H9 (cell line): ENCODE measurements at regions not wholly inside any gene's neighbourhood (a gene's known extent, or its start where the extent isn't known, plus 50 kb on each side); places are given as distances from the start of the nearest gene placed in this dataset.

Source experiments
- DNase-seq: peaks from one replicate; pipeline ENCODE4 v3.0.0-alpha.2; 2017
- H2AFZ ChIP-seq: one replicate; pipeline ENCODE4 v1.6.1; 2013; ENCODE audit warnings: mild to moderate bottlenecking, low read length, control low read depth, moderate library complexity
- H2AK5ac ChIP-seq: 2 replicates; pipeline ENCODE4 v1.6.1; 2013; ENCODE audit warnings: low read length, control low read depth, mixed read lengths; ENCODE audit not compliant: insufficient read length
- H2BK120ac ChIP-seq: one replicate; pipeline ENCODE4 v1.6.1; 2013; ENCODE audit warnings: low read depth, mild to moderate bottlenecking, low read length, control low read depth, inconsistent platforms; ENCODE audit not compliant: poor library complexity, severe bottlenecking
- H2BK12ac ChIP-seq: 2 replicates; pipeline ENCODE4 v1.6.1; 2013; ENCODE audit warnings: low read length, control low read depth, mixed read lengths, low read depth; ENCODE audit not compliant: insufficient read length
- H2BK15ac ChIP-seq: 2 replicates; pipeline ENCODE4 v1.6.1; 2013; ENCODE audit warnings: low read depth, low read length, control low read depth
- H2BK20ac ChIP-seq: one replicate; pipeline ENCODE4 v1.6.1; 2013; ENCODE audit warnings: low read depth, mild to moderate bottlenecking, low read length, control low read depth, inconsistent platforms; ENCODE audit not compliant: poor library complexity, severe bottlenecking
- H2BK5ac ChIP-seq: 2 replicates; pipeline ENCODE4 v1.6.1; 2013; ENCODE audit warnings: low read length, control low read depth, mixed read lengths; ENCODE audit not compliant: insufficient read length
- H3K14ac ChIP-seq: 2 replicates; pipeline ENCODE4 v1.6.1; 2013; ENCODE audit warnings: low read length, control low read depth; ENCODE audit not compliant: insufficient read depth
- H3K18ac ChIP-seq: 2 replicates; pipeline ENCODE4 v1.6.1; 2013; ENCODE audit warnings: low read depth, mild to moderate bottlenecking, mixed read lengths, low read length, control low read depth; ENCODE audit not compliant: insufficient read length
- H3K23ac ChIP-seq: 2 replicates; pipeline ENCODE4 v1.6.1; 2013; ENCODE audit warnings: low read length, control low read depth, mixed read lengths, low read depth; ENCODE audit not compliant: insufficient read length
- H3K23me2 ChIP-seq: 2 replicates; pipeline ENCODE4 v1.6.1; 2013; ENCODE audit warnings: low read depth, mild to moderate bottlenecking, mixed read lengths, low read length, control low read depth; ENCODE audit not compliant: insufficient read length, poor library complexity, severe bottlenecking
- H3K27ac ChIP-seq: 2 replicates; pipeline ENCODE4 v1.5.1; 2013; ENCODE audit warnings: low read length, control low read depth, mixed read lengths, low read depth; ENCODE audit not compliant: insufficient read length
- H3K27me3 ChIP-seq: 2 replicates; pipeline ENCODE4 v1.6.1; 2013; ENCODE audit warnings: low read length, control low read depth, inconsistent platforms; ENCODE audit not compliant: insufficient read depth
- H3K4ac ChIP-seq: 2 replicates; pipeline ENCODE4 v1.6.1; 2013; ENCODE audit warnings: low read depth, mild to moderate bottlenecking, control low read depth, inconsistent platforms, low read length, moderate library complexity
- H3K4me1 ChIP-seq: 2 replicates; pipeline ENCODE4 v1.6.1; 2013; ENCODE audit warnings: low read length, control low read depth, inconsistent platforms; ENCODE audit not compliant: insufficient read depth
- H3K4me2 ChIP-seq: 2 replicates; pipeline ENCODE4 v1.6.1; 2013; ENCODE audit warnings: low read length, control low read depth, mixed read lengths; ENCODE audit not compliant: insufficient read length, insufficient read depth
- H3K56ac ChIP-seq: 2 replicates; pipeline ENCODE4 v1.6.1; 2013; ENCODE audit warnings: low read depth, mild to moderate bottlenecking, mixed read lengths, low read length, control low read depth; ENCODE audit not compliant: insufficient read length
- H3K79me1 ChIP-seq: 2 replicates; pipeline ENCODE4 v1.6.1; 2013; ENCODE audit warnings: low read depth, mild to moderate bottlenecking, moderate library complexity, low read length, control low read depth, inconsistent platforms; ENCODE audit not compliant: insufficient read depth, poor library complexity, severe bottlenecking
- H3K79me2 ChIP-seq: 2 replicates; pipeline ENCODE4 v1.6.1; 2013; ENCODE audit warnings: low read length, control low read depth, inconsistent platforms; ENCODE audit not compliant: insufficient read depth
- H3K9ac ChIP-seq: 2 replicates; pipeline ENCODE4 v1.6.1; 2013; ENCODE audit warnings: low read length, control low read depth, mixed read lengths; ENCODE audit not compliant: insufficient read length; ENCODE audit errors: extremely low read depth
- H3K9me3 ChIP-seq: one replicate; pipeline ENCODE4 v1.6.1; 2013; ENCODE audit warnings: low read depth, low read length, inconsistent platforms; ENCODE audit not compliant: control insufficient read depth
- H3T11ph ChIP-seq: one replicate; pipeline ENCODE4 v1.6.1; 2013; ENCODE audit warnings: mild to moderate bottlenecking, low read length, control low read depth, inconsistent platforms
- H4K20me1 ChIP-seq: one replicate; pipeline ENCODE4 v1.6.1; 2013; ENCODE audit not compliant: control insufficient read depth, insufficient read length, insufficient read depth
- H4K5ac ChIP-seq: 2 replicates; pipeline ENCODE4 v1.6.1; 2013; ENCODE audit warnings: low read depth, mild to moderate bottlenecking, mixed read lengths, low read length, control low read depth; ENCODE audit not compliant: insufficient read length
- H4K8ac ChIP-seq: replicated peaks from 2 replicates; pipeline ENCODE4 v1.6.1; 2013; ENCODE audit warnings: low read length, control low read depth, mixed read lengths, low read depth; ENCODE audit not compliant: insufficient read length
- H4K91ac ChIP-seq: 2 replicates; pipeline ENCODE4 v1.6.1; 2013; ENCODE audit warnings: low read depth, mild to moderate bottlenecking, moderate library complexity, mixed read lengths, low read length, control low read depth; ENCODE audit not compliant: insufficient read length
- H3K27ac Mint-ChIP-seq, 3 experiments: 2 replicates in 2 of 3; 3 replicates in 1 of 3; pipeline ENCODE4 v1.8.0; 2020 to 2021; ENCODE audit warnings: mixed read lengths in 3 of 3, mild to moderate bottlenecking in 1 of 3, moderate library complexity in 1 of 3
- H3K27me3 Mint-ChIP-seq: 2 replicates; pipeline ENCODE4 v1.8.0; 2021; ENCODE audit warnings: low read depth, mild to moderate bottlenecking, moderate library complexity, mixed read lengths
- H3K36me3 Mint-ChIP-seq, 3 experiments: 2 replicates in 2 of 3; 3 replicates in 1 of 3; pipeline ENCODE4 v1.8.0; 2020 to 2021; ENCODE audit warnings: low read depth in 3 of 3, mixed read lengths in 3 of 3; ENCODE audit not compliant: insufficient read depth in 1 of 3
- H3K4me1 Mint-ChIP-seq, 2 experiments: 2 replicates each; pipeline ENCODE4 v1.8.0; 2020; ENCODE audit warnings: mixed read lengths in 2 of 2
- H3K4me3 Mint-ChIP-seq, 2 experiments: 2 replicates in 1 of 2; 3 replicates in 1 of 2; pipeline ENCODE4 v1.8.0; 2020 to 2021; ENCODE audit warnings: mild to moderate bottlenecking in 2 of 2, mixed read lengths in 2 of 2, moderate library complexity in 1 of 2
- H3K9me3 Mint-ChIP-seq, 2 experiments: 2 replicates in 1 of 2; 3 replicates in 1 of 2; pipeline ENCODE4 v1.8.0; 2020; ENCODE audit warnings: mild to moderate bottlenecking in 2 of 2, mixed read lengths in 2 of 2, moderate library complexity in 1 of 2
- WGBS: extraction: QIAGEN DNeasy Blood & Tissue Kit; methylation state at CpG from one replicate; pipeline ENCODE4 v1.1.7; 2013; ENCODE audit warnings: missing lambda C conversion rate, low lambda C conversion rate, mixed read lengths; ENCODE audit not compliant: insufficient read length; ENCODE audit errors: extremely low coverage; 5-methylcytosine and 5-hydroxymethylcytosine counted together
- TF ChIP-seq, protein P1 (sequence below): fragments of 200-600 bp; sonication (generic); conservative IDR thresholded peaks from 3 replicates; pipeline ENCODE4 v1.8.0; 2021; ENCODE audit warnings: antibody characterized with exemption, mild to moderate bottlenecking

DNA sequence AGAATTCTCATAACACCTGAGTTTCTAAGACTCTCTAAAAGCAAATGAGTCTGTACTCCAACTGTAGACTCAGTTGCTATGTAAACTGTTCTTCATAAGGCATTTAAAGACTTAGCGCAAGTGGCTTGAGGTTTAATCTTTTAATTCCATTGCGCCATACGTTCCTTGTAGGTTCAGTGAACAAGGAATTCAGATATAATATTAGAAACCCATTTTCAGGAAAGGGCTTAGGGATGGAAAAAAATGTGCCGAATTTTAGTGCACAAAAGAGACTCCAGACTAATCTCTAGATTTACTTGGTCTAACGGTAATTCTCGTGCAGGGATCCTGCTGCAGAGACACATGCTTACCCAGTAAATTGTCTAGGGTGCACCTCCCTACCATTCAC, 268.9 kb upstream of the TANK start:
- no CpG with 5 or more reads among the region's 6 CpGs for WGBS
- no peak overlapping the region for H4K91ac ChIP-seq
- TF ChIP-seq, protein P1, sequence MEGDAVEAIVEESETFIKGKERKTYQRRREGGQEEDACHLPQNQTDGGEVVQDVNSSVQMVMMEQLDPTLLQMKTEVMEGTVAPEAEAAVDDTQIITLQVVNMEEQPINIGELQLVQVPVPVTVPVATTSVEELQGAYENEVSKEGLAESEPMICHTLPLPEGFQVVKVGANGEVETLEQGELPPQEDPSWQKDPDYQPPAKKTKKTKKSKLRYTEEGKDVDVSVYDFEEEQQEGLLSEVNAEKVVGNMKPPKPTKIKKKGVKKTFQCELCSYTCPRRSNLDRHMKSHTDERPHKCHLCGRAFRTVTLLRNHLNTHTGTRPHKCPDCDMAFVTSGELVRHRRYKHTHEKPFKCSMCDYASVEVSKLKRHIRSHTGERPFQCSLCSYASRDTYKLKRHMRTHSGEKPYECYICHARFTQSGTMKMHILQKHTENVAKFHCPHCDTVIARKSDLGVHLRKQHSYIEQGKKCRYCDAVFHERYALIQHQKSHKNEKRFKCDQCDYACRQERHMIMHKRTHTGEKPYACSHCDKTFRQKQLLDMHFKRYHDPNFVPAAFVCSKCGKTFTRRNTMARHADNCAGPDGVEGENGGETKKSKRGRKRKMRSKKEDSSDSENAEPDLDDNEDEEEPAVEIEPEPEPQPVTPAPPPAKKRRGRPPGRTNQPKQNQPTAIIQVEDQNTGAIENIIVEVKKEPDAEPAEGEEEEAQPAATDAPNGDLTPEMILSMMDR: no peak
- H3K4me1 ChIP-seq: no peaks in the 10 kb centered on the region
- H2BK12ac ChIP-seq: no peak overlapping the region
- no peak overlapping the region for H2BK5ac ChIP-seq
- no peak overlapping the region for H2AK5ac ChIP-seq
- H3K4ac ChIP-seq: no peak overlapping the region
- no peak overlapping the region for H3K9ac ChIP-seq
- no peak overlapping the region for H3K4me3 Mint-ChIP-seq
- H2BK120ac ChIP-seq: no peak overlapping the region
- H3K27ac Mint-ChIP-seq: no peak overlapping the region
- H3K9me3 Mint-ChIP-seq: peaks cover 0 to 7% of the 10 kb centered on the region in 2 experiments; a peak in 1 of 5 replicates
- H3K27me3 ChIP-seq: no peaks in the 10 kb centered on the region
- no peak overlapping the region for H3K23ac ChIP-seq
- no peaks in the 10 kb centered on the region for H3K9me3 ChIP-seq
- H3T11ph ChIP-seq: no peak overlapping the region
- H3K18ac ChIP-seq: no peak overlapping the region
- H3K56ac ChIP-seq: no peak overlapping the region
- DNase-seq: no peak
- no peak overlapping the region for H3K27ac ChIP-seq
- no peaks in the 10 kb centered on the region for H3K27me3 Mint-ChIP-seq
- no peak overlapping the region for H3K4me2 ChIP-seq
- no peak overlapping the region for H3K14ac ChIP-seq
- no peak overlapping the region for H4K5ac ChIP-seq
- no peaks in the 10 kb centered on the region for H3K79me2 ChIP-seq
- H3K4me1 Mint-ChIP-seq: no peaks in the 10 kb centered on the region
- no peaks in the 10 kb centered on the region for H4K20me1 ChIP-seq
- no peak overlapping the region for H4K8ac ChIP-seq
- no peak overlapping the region for H2BK15ac ChIP-seq
- peaks cover 0 to 8% (median 0%) of the 10 kb centered on the region in 3 experiments; a peak in 3 of 7 replicates for H3K36me3 Mint-ChIP-seq
- H2AFZ ChIP-seq: no peak overlapping the region
- no peak overlapping the region for H2BK20ac ChIP-seq
- no peaks in the 10 kb centered on the region for H3K23me2 ChIP-seq
- H3K79me1 ChIP-seq: no peaks in the 10 kb centered on the region
